HepG2 (cell line): ENCODE measurements at regions not wholly inside any gene's neighbourhood (a gene's known extent, or its start where the extent isn't known, plus 50 kb on each side); places are given as distances from the start of the nearest gene placed in this dataset.

Source experiments
- ATAC-seq: fragments of 200-7000 bp; cut with Tn5 transposase; 3 replicates; pipeline ENCODE4 v1.9.1; 2020; ENCODE audit warnings: mild to moderate bottlenecking, moderate library complexity
- BruUV-seq: library from RNA; stranded (reverse); fragments of 400-500 nt; replicated peaks from 2 replicates; lab custom pipeline; 2021; lab: Mats Ljungman, UMichigan
- CTCF ChIA-PET: fragments of 300-600 bp; formaldehyde crosslinking; extraction: SDS; loops from one replicate; lab custom pipeline; 2021; ENCODE audit warnings: low total read pairs, inconsistent platforms, low intra/inter-chr PET ratio; lab: Yijun Ruan, JAX
- POLR2A ChIA-PET: fragments of 350-600 bp; sonication (Branson Sonifier 250); formaldehyde crosslinking; loops from one replicate; lab custom pipeline; 2020; ENCODE audit warnings: antibody characterized with exemption, inconsistent platforms; lab: Yijun Ruan, JAX
- DNase-seq: peaks from one replicate; pipeline ENCODE4 v3.0.0-alpha.2; 2015; ENCODE audit warnings: low spot score
- FAIRE-seq: peaks from 3 replicates; lab custom pipeline; 2011; peaks lifted over from hg19 to GRCh38; lab: Jason Lieb, UNC
- H2AFZ ChIP-seq: one replicate; pipeline ENCODE4 v1.6.1; 2011; ENCODE audit warnings: low read length, inconsistent platforms
- H3K27ac ChIP-seq: fragments of 300-600 bp; 3 replicates; pipeline ENCODE4 v1.8.0; 2011; ENCODE audit warnings: mixed run types, mild to moderate bottlenecking, mixed read lengths, low read length, inconsistent platforms; ENCODE audit not compliant: insufficient read depth; ENCODE audit errors: extremely low read length
- H3K27me3 ChIP-seq, 2 experiments: fragments of 200-600 bp in 1 of 2; 2 replicates in 1 of 2; 3 replicates in 1 of 2; pipeline versions ENCODE4 v1.6.0 to v1.8.0; 2011; ENCODE audit warnings: low read length in 2 of 2, mild to moderate bottlenecking in 2 of 2, moderate library complexity in 2 of 2, inconsistent platforms in 1 of 2; ENCODE audit not compliant: insufficient read depth in 2 of 2, control insufficient read depth in 1 of 2
- H3K36me3 ChIP-seq, 2 experiments: fragments of 200-600 bp in 1 of 2; replicated peaks in 1 of 2; 2 replicates in 1 of 2; 3 replicates in 1 of 2; pipeline versions ENCODE4 v1.5.1 to v1.8.0; 2011; ENCODE audit warnings: low read length in 2 of 2, inconsistent platforms in 1 of 2; ENCODE audit not compliant: insufficient read depth in 2 of 2, control insufficient read depth in 1 of 2
- H3K4me1 ChIP-seq: 2 replicates; pipeline ENCODE4 v1.5.1; 2012; ENCODE audit warnings: low read length, inconsistent platforms; ENCODE audit not compliant: insufficient read depth
- H3K4me2 ChIP-seq: 2 replicates; pipeline ENCODE4 v1.6.0; 2011; ENCODE audit warnings: low read depth, low read length, inconsistent platforms
- H3K4me3 ChIP-seq, 3 experiments: fragments of 200-600 bp in 1 of 3; sonication (generic), shearing (Covaris generic) in 1 of 3; replicated peaks in 1 of 3; 2 replicates each; pipeline ENCODE4 v1.5.1; 2011 to 2016; ENCODE audit warnings: low read length in 3 of 3, inconsistent platforms in 2 of 3, low read depth in 2 of 3, mild to moderate bottlenecking in 2 of 3, control low read depth in 1 of 3, mixed read lengths in 1 of 3; ENCODE audit not compliant: insufficient read depth in 1 of 3
- H3K79me2 ChIP-seq: one replicate; pipeline ENCODE4 v1.6.1; 2011; ENCODE audit warnings: low read length, inconsistent platforms; ENCODE audit not compliant: insufficient read depth
- H3K9ac ChIP-seq: 2 replicates; pipeline ENCODE4 v1.6.0; 2011; ENCODE audit warnings: mild to moderate bottlenecking, low read depth, low read length, inconsistent platforms; ENCODE audit not compliant: insufficient read depth
- H3K9me3 ChIP-seq: 2 replicates; pipeline ENCODE4 v1.5.1; 2012; ENCODE audit warnings: mild to moderate bottlenecking, low read length
- H4K20me1 ChIP-seq: 2 replicates; pipeline ENCODE4 v1.6.0; 2011; ENCODE audit warnings: inconsistent platforms, mild to moderate bottlenecking, low read length, moderate library complexity; ENCODE audit not compliant: insufficient read depth
- ARID3A ChIP-seq: IDR thresholded peaks from 2 replicates; pipeline ENCODE4 v1.6.1; 2012; ENCODE audit warnings: low read depth, low read length, improper control_type of control experiment
- HNRNPLL ChIP-seq: fragments of 200-400 bp; formaldehyde crosslinking; IDR thresholded peaks from 2 replicates; pipeline ENCODE4 v1.6.1; 2017; ENCODE audit warnings: mild to moderate bottlenecking, low read depth, low read length; ENCODE audit not compliant: poor library complexity, severe bottlenecking
- NPAS2 ChIP-seq: sonication (generic); formaldehyde crosslinking; IDR thresholded peaks from 2 replicates; pipeline ENCODE4 v1.8.0; 2022; ENCODE audit warnings: mild to moderate bottlenecking, missing genetic modification reagents, borderline replicate concordance
- NR3C1 ChIP-seq: sonication (generic); formaldehyde crosslinking; IDR thresholded peaks from 2 replicates; pipeline ENCODE4 v1.4.0; 2020; ENCODE audit warnings: missing genetic modification reagents
- UBTF ChIP-seq: sonication (generic); formaldehyde crosslinking; IDR thresholded peaks from 2 replicates; pipeline ENCODE4 v1.4.0; 2020; ENCODE audit warnings: mild to moderate bottlenecking, missing genetic modification reagents
- ZFP62 ChIP-seq: sonication (generic); formaldehyde crosslinking; IDR thresholded peaks from 2 replicates; pipeline ENCODE4 v1.4.0; 2020; ENCODE audit warnings: missing genetic modification reagents
- WGBS: methylation state at CpG from one replicate; pipeline ENCODE4 v1.1.6; 2017; ENCODE audit warnings: low lambda C conversion rate; 5-methylcytosine and 5-hydroxymethylcytosine counted together
- in situ Hi-C: cut with HindIII; loops from 2 replicates; pipeline ENCODE4 v1.10.0; 2017; ENCODE audit warnings: low pct_unique_long_range_greater_than_20kb; ENCODE audit not compliant: extremely low pct_ligation_motif_present
- intact Hi-C: fragments of 100-400 bp; cut with micrococcal nuclease; formaldehyde crosslinking; loops from one replicate; pipeline ENCODE4 v1.10.0; 2022; ENCODE audit not compliant: unreplicated experiment

- BruUV-seq, result no TSS peak
- Histone ChIP-seq H3K4me3 (no peak overlapping the region), H3K4me2 (no peak overlapping the region), H3K27me3 (no peaks in the 10 kb centered on the region), H3K9me3 (peaks cover 27% of the 10 kb centered on the region; the same call in 1 of the 2 replicates), H3K36me3 (no peaks in the 10 kb centered on the region), H3K79me2 (no peaks in the 10 kb centered on the region), H3K4me1 (no peaks in the 10 kb centered on the region), H2AFZ (no peak overlapping the region), H4K20me1 (no peaks in the 10 kb centered on the region), H3K27ac (no peak overlapping the region), H3K9ac (no peak overlapping the region)
- intact Hi-C loops (no loop called here), in situ Hi-C loops (no loop called here)
- CTCF ChIA-PET, result no interaction called here
- TF ChIP-seq NR3C1 (CRISPR knock-in tag) (no peak), ZFP62 (CRISPR knock-in tag) (no peak), HNRNPLL (no peak), NPAS2 (CRISPR knock-in tag) (no peak), UBTF (no peak), ARID3A (no peak)
- DNase-seq (no peak), ATAC-seq (no peak), FAIRE-seq (no peak)
- 26% methylated on average over 5 of the region's 5 CpGs for whole genome bisulfite sequencing
- POLR2A ChIA-PET, result no interaction called here
These were observed 307.2 kb upstream of the MMADHC start for GRCh38 chr2:149894760-149895159.
